HG02981 (cell line): ENCODE measurements at regions not wholly inside any gene's neighbourhood (a gene's known extent, or its start where the extent isn't known, plus 50 kb on each side); places are given as distances from the start of the nearest gene placed in this dataset.
"Not testable (repeated sequence)": the region's sequence is repeated elsewhere in the genome, so short reads cannot be mapped to it uniquely, and the experiment has no call there.

Experiments used
- ATAC-seq: cut with Tn5 transposase; IDR thresholded peaks from one replicate; pipeline ENCODE4 v1.9.1; 2021; ENCODE audit warnings: mild to moderate bottlenecking, moderate library complexity; ENCODE audit not compliant: unreplicated experiment

- ATAC-seq: not testable (repeated sequence)
These were observed 355.9 kb upstream of the ARID1B start for GRCh38 chr6:156421301-156421700.

GRCh38 chr6:156420172-156420993 lies 356.8 kb upstream of the ARID1B start:
- no peak for ATAC-seq

GRCh38 chr6:156419594-156419993 lies 357.6 kb upstream of the ARID1B start:
- ATAC-seq: no peak

GRCh38 chr6:156418253-156418652 lies 358.9 kb upstream of the ARID1B start:
- ATAC-seq: no peak

GRCh38 chr6:156416391-156416790 lies 360.8 kb upstream of the ARID1B start:
- no peak for ATAC-seq

- ATAC-seq: no peak
These were observed 364.0 kb upstream of the ARID1B start for GRCh38 chr6:156413154-156413553.

GRCh38 chr6:156410649-156411048 lies 366.5 kb upstream of the ARID1B start:
- ATAC-seq: no peak

GRCh38 chr6:156408655-156409054 lies 368.5 kb upstream of the ARID1B start:
- ATAC-seq: no peak

- no peak for ATAC-seq
These were observed 369.8 kb upstream of the ARID1B start for GRCh38 chr6:156407334-156407733.

GRCh38 chr6:156406688-156407087 lies 370.5 kb upstream of the ARID1B start:
- no peak for ATAC-seq

- ATAC-seq: no peak
These were observed 371.1 kb upstream of the ARID1B start for GRCh38 chr6:156406099-156406498.

- ATAC-seq: no peak
These were observed 374.6 kb upstream of the ARID1B start for GRCh38 chr6:156402628-156403027.

- no peak for ATAC-seq
These were observed 375.0 kb upstream of the ARID1B start for GRCh38 chr6:156402227-156402626.

- no peak for ATAC-seq
These were observed 376.7 kb upstream of the ARID1B start for GRCh38 chr6:156400487-156400886.

- no peak for ATAC-seq
These were observed 378.2 kb upstream of the ARID1B start for GRCh38 chr6:156398966-156399365.

GRCh38 chr6:156398371-156398770 lies 378.8 kb upstream of the ARID1B start:
- no peak for ATAC-seq

- ATAC-seq: no peak
These were observed 380.3 kb upstream of the ARID1B start for GRCh38 chr6:156396791-156397418.

- peak; percentile 55 for ATAC-seq
These were observed 381.0 kb upstream of the ARID1B start for GRCh38 chr6:156396068-156396771.

- ATAC-seq: no peak
These were observed 381.9 kb upstream of the ARID1B start for GRCh38 chr6:156395276-156395675.

GRCh38 chr6:156392648-156393047 lies 384.5 kb upstream of the ARID1B start:
- ATAC-seq: no peak

GRCh38 chr6:156391977-156392376 lies 385.2 kb upstream of the ARID1B start:
- no peak for ATAC-seq
